K562 (cell line): ENCODE measurements at regions not wholly inside any gene's neighbourhood (a gene's known extent, or its start where the extent isn't known, plus 50 kb on each side); places are given as distances from the start of the nearest gene placed in this dataset.

Experiments
- ATAC-seq: fragments of 200-7000 bp; cut with Tn5 transposase; 3 replicates; pipeline ENCODE4 v1.9.1; 2020; ENCODE audit warnings: moderate library complexity
- BruUV-seq: library from RNA; stranded (reverse); fragments of 400-500 nt; replicated peaks from 2 replicates; lab custom pipeline; 2021; lab: Mats Ljungman, UMichigan
- CTCF ChIA-PET: fragments of 300-600 bp; formaldehyde crosslinking; extraction: SDS; loops from one replicate; lab custom pipeline; 2021; ENCODE audit warnings: low intra/inter-chr PET ratio; lab: Yijun Ruan, JAX
- POLR2A ChIA-PET: fragments of 300-600, 350-650 bp; sonication (Branson Sonifier 250); formaldehyde crosslinking; extraction: SDS; loops from one replicate; lab custom pipeline; 2021; ENCODE audit warnings: antibody characterized with exemption, inconsistent platforms; lab: Yijun Ruan, JAX
- DNase-seq, 4 experiments: peaks; one replicate each; pipeline versions ENCODE4 v3.0.0 to v3.0.0-alpha.2; 2011 to 2018; ENCODE audit warnings: low spot score in 3 of 4, mixed read lengths in 3 of 4; ENCODE audit errors: extremely low read depth in 1 of 4
- FAIRE-seq: peaks from 2 replicates; lab custom pipeline; 2011; peaks lifted over from hg19 to GRCh38; lab: Jason Lieb, UNC
- H2AFZ ChIP-seq: 2 replicates; pipeline ENCODE4 v1.6.0; 2011; ENCODE audit warnings: low read depth, low read length, control low read depth, inconsistent platforms
- H3K27ac ChIP-seq: fragments of 200-600 bp; 3 replicates; pipeline ENCODE4 v1.8.0; 2011; ENCODE audit warnings: low read depth, mild to moderate bottlenecking, control low read depth, inconsistent platforms, low read length, moderate library complexity, mixed read lengths; ENCODE audit errors: extremely low read depth
- H3K27me3 ChIP-seq, 2 experiments: fragments of 300-600 bp in 1 of 2; 2 replicates in 1 of 2; 3 replicates in 1 of 2; pipeline versions ENCODE4 v1.6.0 to v1.8.0; 2011; ENCODE audit warnings: inconsistent platforms in 2 of 2, low read length in 2 of 2, mild to moderate bottlenecking in 1 of 2, mixed read lengths in 1 of 2, moderate library complexity in 1 of 2; ENCODE audit not compliant: control insufficient read depth in 2 of 2, insufficient read depth in 2 of 2
- H3K36me3 ChIP-seq: fragments of 300-600 bp; 3 replicates; pipeline ENCODE4 v1.8.0; 2011; ENCODE audit warnings: mild to moderate bottlenecking, low read length, inconsistent platforms; ENCODE audit not compliant: control insufficient read depth, insufficient read depth
- H3K4me1 ChIP-seq, 2 experiments: fragments of 200-600 bp in 1 of 2; replicated peaks in 1 of 2; 2 replicates in 1 of 2; 3 replicates in 1 of 2; pipeline versions ENCODE4 v1.5.1 to v1.8.0; 2011; ENCODE audit warnings: inconsistent platforms in 2 of 2, low read length in 2 of 2, mild to moderate bottlenecking in 1 of 2, mixed read lengths in 1 of 2, moderate library complexity in 1 of 2; ENCODE audit not compliant: control insufficient read depth in 2 of 2, insufficient read depth in 2 of 2
- H3K4me2 ChIP-seq: 2 replicates; pipeline ENCODE4 v1.6.1; 2011; ENCODE audit warnings: low read length, control low read depth, inconsistent platforms, mixed read lengths; ENCODE audit not compliant: insufficient read depth
- H3K4me3 ChIP-seq: fragments of 200-600 bp; sonication (generic), shearing (Covaris generic); 2 replicates; pipeline ENCODE4 v1.5.1; 2016; ENCODE audit warnings: control low read depth, inconsistent platforms
- H3K79me2 ChIP-seq: fragments of 200-600 bp; 3 replicates; pipeline ENCODE4 v1.8.0; 2011; ENCODE audit warnings: low read length, inconsistent platforms; ENCODE audit not compliant: control insufficient read depth, insufficient read depth
- H3K9ac ChIP-seq, 2 experiments: 2 replicates each; pipeline versions ENCODE4 v1.6.0 to v1.6.1; 2011; ENCODE audit warnings: low read depth in 2 of 2, low read length in 2 of 2, control low read depth in 1 of 2, inconsistent platforms in 1 of 2, mild to moderate bottlenecking in 1 of 2, mixed read lengths in 1 of 2; ENCODE audit not compliant: insufficient read depth in 1 of 2
- H3K9me1 ChIP-seq: one replicate; pipeline ENCODE4 v1.6.0; 2011; ENCODE audit warnings: inconsistent platforms, mild to moderate bottlenecking, low read length, moderate library complexity; ENCODE audit not compliant: control insufficient read depth, insufficient read depth
- H3K9me3 ChIP-seq: replicated peaks from 2 replicates; pipeline ENCODE4 v1.5.1; 2011; ENCODE audit warnings: low read depth, low read length, inconsistent platforms; ENCODE audit not compliant: control insufficient read depth, insufficient read depth
- H4K20me1 ChIP-seq: replicated peaks from 2 replicates; pipeline ENCODE4 v1.6.1; 2011; ENCODE audit warnings: low read length, inconsistent platforms, mixed read lengths; ENCODE audit not compliant: control insufficient read depth, insufficient read depth
- FOXA3 ChIP-seq, 2 experiments: fragments of 450-650 bp in 1 of 2; sonication (generic) in 1 of 2; formaldehyde crosslinking; IDR thresholded peaks in 1 of 2; conservative IDR thresholded peaks in 1 of 2; 2 replicates each; pipeline versions ENCODE4 v1.4.0 to v1.8.0; 2020 to 2022; ENCODE audit warnings: mild to moderate bottlenecking in 2 of 2, missing genetic modification reagents in 1 of 2
- KDM5B ChIP-seq: fragments of 200-600 bp; sonication (generic); IDR thresholded peaks from 2 replicates; pipeline ENCODE4 v1.6.1; 2012; ENCODE audit warnings: low read depth, mild to moderate bottlenecking, moderate library complexity, low read length, control low read depth, inconsistent platforms; ENCODE audit not compliant: insufficient replicate concordance
- KLF1 ChIP-seq: fragments of 450-650 bp; IDR thresholded peaks from 2 replicates; pipeline ENCODE4 v1.6.1; 2016; ENCODE audit warnings: missing genetic modification characterization, missing compliant biosample characterization
- LCOR ChIP-seq: sonication (generic); formaldehyde crosslinking; IDR thresholded peaks from 2 replicates; pipeline ENCODE4 v1.8.0; 2022; ENCODE audit warnings: mild to moderate bottlenecking, missing genetic modification reagents
- PHF20 ChIP-seq: fragments of 450-650 bp; IDR thresholded peaks from 2 replicates; pipeline ENCODE4 v1.6.1; 2018; ENCODE audit not compliant: partially characterized antibody
- POU5F1 ChIP-seq: fragments of 150-350 bp; IDR thresholded peaks from 2 replicates; pipeline ENCODE4 v1.6.1; 2014; ENCODE audit warnings: borderline replicate concordance, low read length, low read depth, mild to moderate bottlenecking; ENCODE audit not compliant: partially characterized antibody
- ZNF282 ChIP-seq: sonication (generic); formaldehyde crosslinking; IDR thresholded peaks from 2 replicates; pipeline ENCODE4 v1.8.1; 2023; ENCODE audit warnings: missing genetic modification reagents
- ZNF586 ChIP-seq: fragments of 450-650 bp; formaldehyde crosslinking; conservative IDR thresholded peaks from 2 replicates; pipeline ENCODE4 v1.4.0; 2020; ENCODE audit warnings: mild to moderate bottlenecking, moderate library complexity
- WGBS: fragments of 100-300 bp; shearing (Covaris generic); methylation state at CpG from one replicate; pipeline ENCODE4 v1.1.6; 2016; ENCODE audit warnings: low coverage, mixed read lengths; ENCODE audit not compliant: insufficient coverage; ENCODE audit errors: missing lambda C conversion rate; 5-methylcytosine and 5-hydroxymethylcytosine counted together
- in situ Hi-C: fragments of 300-500 bp; cut with MboI; formaldehyde crosslinking; loops from 4 replicates; pipeline ENCODE4 v1.15.0; 2018; ENCODE audit warnings: inconsistent platforms, mixed read lengths
- intact Hi-C: fragments of 100-400 bp; cut with micrococcal nuclease; formaldehyde crosslinking; loops from 2 replicates; pipeline ENCODE4 v1.14.2; 2022
- TF ChIP-seq, protein P1 (sequence below): IDR thresholded peaks from 2 replicates; pipeline ENCODE4 v1.6.1; 2011; ENCODE audit warnings: borderline replicate concordance, low read depth, mild to moderate bottlenecking, moderate library complexity, low read length; ENCODE audit not compliant: insufficient read depth, poor library complexity, severe bottlenecking
- TF ChIP-seq, protein P2 (sequence below): fragments of 450-650 bp; formaldehyde crosslinking; IDR thresholded peaks from 2 replicates; pipeline ENCODE4 v1.4.0; 2020; ENCODE audit warnings: mild to moderate bottlenecking, moderate library complexity

DNA sequence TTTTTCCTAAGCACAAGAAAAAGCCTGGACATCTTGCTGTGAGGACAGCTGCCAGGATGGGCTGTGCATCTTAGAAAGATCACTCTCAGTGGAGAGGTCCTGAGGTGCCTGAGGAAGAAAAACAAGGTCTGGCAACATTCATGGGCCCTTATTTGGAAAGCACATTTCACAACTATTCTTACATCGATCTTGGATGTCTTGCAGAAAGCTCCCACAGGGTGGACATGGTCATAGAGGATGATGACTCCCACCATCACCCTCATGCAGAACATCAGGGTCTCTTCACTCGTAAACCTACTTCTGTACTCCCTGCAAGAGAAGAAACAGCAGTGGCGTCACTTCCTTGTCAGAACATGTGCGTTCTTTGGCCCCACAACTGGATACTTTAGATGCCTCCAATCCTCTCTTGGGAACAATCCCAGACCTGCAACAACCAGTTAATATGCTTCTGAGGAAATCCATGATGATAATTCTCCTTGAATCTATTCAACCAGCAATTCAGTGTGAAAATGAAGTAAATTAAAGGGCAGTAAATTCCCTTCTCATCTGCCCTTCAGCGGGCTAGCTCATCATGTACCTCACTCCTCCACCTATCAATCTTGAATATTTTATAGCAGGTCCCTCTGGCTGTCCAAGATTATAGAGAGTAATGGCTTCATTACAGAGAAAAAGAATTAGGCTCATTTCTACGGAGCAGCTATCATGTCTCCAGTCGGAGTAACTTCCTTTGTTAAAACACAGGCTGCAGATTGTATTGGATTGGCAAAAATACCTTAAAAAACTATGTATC, 106.2 kb downstream of the CYRIA start:
- POLR2A ChIA-PET = interaction anchor here (0.6 kb wide), 1 partner anchor 13 kb away, joined by 3 read pairs; no protein-coding TSS in a partner anchor

More for the DNA sequence above, 106.2 kb downstream of the CYRIA start:
- no peaks in the 10 kb centered on the region for H3K9me3 ChIP-seq
- no peak overlapping the region for H3K4me2 ChIP-seq
- H3K4me3 ChIP-seq = no peak overlapping the region
- 0% methylated on average over 7 of the region's 7 CpGs for WGBS
- H3K9ac ChIP-seq = no peak overlapping the region
- FAIRE-seq (no peak), DNase-seq (no peak), ATAC-seq (no peak)
- intact Hi-C loops = no loop called here
- H4K20me1 ChIP-seq = no peaks in the 10 kb centered on the region
- H3K36me3 ChIP-seq = no peaks in the 10 kb centered on the region
- TF ChIP-seq LCOR (CRISPR knock-in tag) (no peak), KLF1 (no peak), ZNF586 (CRISPR knock-in tag) (no peak), POU5F1 (no peak), PHF20 (no peak), ZNF282 (CRISPR knock-in tag) (no peak), FOXA3 (CRISPR knock-in tag; conservative IDR thresholded peaks at IDR 0.05 in 1 of 2, IDR thresholded peaks at IDR 0.05 in 1 of 2) (no peak), KDM5B (no peak)
- TF ChIP-seq, protein P1, sequence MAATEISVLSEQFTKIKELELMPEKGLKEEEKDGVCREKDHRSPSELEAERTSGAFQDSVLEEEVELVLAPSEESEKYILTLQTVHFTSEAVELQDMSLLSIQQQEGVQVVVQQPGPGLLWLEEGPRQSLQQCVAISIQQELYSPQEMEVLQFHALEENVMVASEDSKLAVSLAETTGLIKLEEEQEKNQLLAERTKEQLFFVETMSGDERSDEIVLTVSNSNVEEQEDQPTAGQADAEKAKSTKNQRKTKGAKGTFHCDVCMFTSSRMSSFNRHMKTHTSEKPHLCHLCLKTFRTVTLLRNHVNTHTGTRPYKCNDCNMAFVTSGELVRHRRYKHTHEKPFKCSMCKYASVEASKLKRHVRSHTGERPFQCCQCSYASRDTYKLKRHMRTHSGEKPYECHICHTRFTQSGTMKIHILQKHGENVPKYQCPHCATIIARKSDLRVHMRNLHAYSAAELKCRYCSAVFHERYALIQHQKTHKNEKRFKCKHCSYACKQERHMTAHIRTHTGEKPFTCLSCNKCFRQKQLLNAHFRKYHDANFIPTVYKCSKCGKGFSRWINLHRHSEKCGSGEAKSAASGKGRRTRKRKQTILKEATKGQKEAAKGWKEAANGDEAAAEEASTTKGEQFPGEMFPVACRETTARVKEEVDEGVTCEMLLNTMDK = no peak
- TF ChIP-seq, protein P2, sequence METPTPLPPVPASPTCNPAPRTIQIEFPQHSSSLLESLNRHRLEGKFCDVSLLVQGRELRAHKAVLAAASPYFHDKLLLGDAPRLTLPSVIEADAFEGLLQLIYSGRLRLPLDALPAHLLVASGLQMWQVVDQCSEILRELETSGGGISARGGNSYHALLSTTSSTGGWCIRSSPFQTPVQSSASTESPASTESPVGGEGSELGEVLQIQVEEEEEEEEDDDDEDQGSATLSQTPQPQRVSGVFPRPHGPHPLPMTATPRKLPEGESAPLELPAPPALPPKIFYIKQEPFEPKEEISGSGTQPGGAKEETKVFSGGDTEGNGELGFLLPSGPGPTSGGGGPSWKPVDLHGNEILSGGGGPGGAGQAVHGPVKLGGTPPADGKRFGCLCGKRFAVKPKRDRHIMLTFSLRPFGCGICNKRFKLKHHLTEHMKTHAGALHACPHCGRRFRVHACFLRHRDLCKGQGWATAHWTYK = no peak
- CTCF ChIA-PET = no interaction called here
- no peaks in the 10 kb centered on the region for H3K79me2 ChIP-seq
- in situ Hi-C loops = no loop called here
- H3K4me1 ChIP-seq = no peaks in the 10 kb centered on the region
- H3K27me3 ChIP-seq = no peaks in the 10 kb centered on the region
- no peak overlapping the region for H2AFZ ChIP-seq
- no peak overlapping the region for H3K27ac ChIP-seq
- H3K9me1 ChIP-seq = no peaks in the 10 kb centered on the region
- no TSS peak for BruUV-seq
